ENCODE measurements at regions not wholly inside any gene's neighbourhood (a gene's known extent, or its start where the extent isn't known, plus 50 kb on each side); places are given as distances from the start of the nearest gene placed in this dataset.
"Not testable (repeated sequence)": the region's sequence is repeated elsewhere in the genome, so short reads cannot be mapped to it uniquely, and the experiment has no call there.

DNA sequence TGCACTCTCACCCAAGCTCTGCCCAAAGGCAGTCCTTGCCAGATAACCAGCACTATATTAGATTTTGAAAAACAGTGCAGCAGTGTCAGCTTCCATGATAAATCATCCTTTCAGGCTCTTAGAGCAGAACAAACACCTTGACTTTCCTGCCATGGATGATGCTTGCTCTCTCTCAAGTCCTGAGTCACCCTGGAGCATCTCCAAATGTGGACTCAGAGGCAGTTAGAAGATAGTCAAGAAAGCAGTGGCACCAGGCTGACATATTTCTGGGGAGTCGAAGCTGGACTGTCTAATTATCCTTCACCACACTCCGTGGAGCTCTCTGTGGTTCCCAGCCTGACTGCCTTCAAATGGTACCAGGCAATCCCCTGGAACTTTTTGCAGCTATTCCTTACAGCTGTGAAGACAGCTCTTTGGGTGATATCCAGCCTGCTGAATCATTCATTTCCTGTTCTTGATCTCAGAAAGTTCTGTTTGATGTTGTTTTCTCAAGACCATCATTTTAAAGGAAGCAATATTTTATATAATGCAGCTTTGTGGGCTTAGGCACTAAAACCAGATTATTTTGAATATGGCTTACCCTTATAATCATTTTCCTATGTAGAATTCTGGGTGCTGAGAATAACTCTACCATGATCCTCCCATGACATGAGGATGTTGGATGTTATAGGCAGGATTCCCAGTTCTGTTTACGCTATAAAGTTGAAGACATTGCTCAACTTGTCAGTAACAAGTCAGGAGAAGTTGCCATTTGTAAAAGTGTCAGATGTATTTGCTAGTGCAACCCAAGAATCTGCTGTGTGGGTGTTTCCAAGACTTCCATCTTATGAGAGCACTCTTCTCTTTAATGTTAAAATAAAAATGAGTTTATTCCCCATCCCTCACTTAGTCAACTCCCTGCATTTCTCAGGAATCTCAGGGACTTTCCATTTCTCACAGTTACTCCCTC, 233.8 kb downstream of the C7orf25 start:
- peak; percentile 24 for DNase-seq

DNA sequence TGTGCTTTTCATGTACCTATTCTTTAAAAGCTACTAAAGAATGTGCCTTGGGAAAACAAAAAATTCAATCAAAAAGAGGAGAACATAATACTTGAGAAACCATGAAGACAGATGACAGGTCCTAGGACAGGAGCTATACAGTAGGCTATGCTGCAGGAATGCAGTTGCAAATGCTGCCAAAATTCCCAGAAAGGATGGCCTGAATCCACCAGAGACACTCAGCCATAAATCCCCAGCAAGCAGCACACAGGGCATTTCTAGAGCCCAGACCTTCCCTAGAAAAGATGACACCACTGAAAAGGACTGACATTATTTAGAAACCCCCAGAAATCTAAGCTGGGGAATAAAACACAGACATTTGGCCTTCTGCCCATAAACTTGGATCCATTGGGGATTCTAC, 237.3 kb downstream of the C7orf25 start:
- no peak for DNase-seq

DNA sequence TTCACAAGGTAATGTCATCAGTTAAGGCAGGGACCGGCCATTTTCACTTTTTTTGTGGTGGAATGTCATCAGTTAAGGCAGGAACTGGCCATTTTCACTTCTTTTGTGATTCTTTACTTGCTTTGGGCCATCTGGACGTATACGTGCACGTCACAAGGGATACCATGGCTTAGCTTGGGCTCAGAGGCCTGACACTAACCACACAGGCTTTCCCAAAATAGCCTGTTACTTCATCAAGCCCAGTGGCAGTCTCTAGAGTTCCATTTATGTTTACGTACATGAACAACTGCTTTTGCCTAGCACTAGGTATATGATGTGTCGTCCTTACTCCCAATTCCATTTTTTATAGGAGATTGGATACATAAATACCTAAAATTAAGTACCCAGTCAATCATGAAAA, 237.9 kb downstream of the C7orf25 start:
- no peak for DNase-seq

DNA sequence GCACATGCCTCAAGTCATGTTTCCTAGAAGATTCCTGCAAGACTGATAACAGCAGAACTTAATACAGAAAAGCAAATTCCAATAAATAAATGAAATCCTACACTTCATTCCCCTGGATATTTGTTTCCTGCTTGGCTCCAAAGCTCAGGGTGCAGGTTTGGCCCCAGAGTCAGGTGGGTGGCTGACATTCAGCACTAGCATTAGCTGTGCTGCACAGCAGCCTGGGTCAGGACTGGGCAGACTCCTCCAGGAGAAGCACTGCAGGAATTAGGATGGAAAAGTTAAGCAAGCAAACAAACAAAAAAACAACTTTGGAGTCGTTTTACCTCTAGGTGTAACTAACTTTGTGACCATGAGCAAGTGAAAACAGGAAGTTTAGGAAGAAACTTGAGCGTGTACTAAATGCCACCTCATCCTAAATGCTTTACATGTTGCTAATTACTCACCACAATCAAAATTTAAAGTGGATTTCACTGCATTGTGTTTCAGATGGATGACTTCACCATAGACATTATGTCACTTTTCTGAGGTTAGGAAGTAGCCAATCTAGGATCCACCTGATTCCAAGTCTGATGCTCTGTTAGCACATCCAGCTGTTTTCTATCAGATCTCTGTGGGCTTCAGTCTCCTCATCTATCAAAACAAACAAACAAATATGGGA, 239.4 kb downstream of the C7orf25 start:
- no peak for DNase-seq

DNA sequence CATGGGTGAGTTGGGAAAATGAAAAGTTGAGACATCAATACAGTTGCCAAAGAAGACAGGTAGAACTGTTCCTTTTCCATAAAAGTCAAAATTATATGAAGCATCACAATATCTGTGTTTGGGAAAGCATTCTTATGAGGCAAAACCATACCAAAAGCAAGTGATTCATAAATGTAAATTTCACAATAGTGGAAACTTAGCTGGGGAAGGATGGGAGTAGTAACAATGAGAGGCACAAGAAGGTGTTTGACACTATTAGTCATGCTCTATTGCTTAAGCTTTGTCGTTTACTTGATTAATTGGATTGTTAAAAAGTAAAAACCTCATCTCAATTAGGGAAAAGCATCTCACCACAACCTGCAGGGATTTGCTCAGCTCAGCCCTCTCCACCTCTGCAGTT, 240.2 kb downstream of the C7orf25 start:
- no peak for DNase-seq

DNA sequence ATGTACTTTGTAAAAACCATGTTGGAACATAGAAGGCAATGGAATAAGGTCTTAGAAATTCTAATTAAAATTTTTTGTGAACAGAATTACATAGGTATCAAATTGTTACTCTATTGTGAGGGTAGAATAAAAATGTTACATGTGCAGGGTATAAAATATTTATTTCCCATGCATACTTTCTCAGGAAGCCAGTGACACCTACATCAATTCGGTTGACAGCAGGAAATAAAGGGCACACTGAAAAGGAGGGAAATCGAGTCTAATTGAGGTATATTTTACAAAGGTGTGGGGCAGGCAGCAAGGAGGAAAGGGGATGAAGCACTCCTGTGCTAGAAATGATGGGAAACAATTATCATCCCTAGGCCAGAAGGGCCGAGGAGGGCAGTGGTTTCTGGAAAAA, 244.9 kb downstream of the C7orf25 start:
- no peak for DNase-seq

DNA sequence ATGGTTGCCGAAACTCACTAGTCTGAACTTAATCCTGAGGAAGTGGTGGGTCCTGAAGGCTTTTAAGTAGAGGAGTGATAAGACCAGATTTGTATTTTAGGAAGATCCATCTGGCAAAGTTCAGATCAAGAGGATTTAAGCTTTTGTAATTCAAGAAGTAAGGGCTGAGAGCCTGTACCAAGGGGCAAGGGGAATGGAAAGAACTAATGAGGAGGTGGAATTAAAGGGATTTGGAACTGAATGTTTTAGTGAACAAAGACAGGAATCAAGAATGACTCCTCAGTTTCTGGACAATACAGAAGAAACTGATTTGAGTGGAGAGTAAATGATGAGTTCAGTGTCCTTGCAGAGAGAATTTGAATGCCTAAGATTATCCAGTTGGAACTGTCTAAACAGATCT, 249.0 kb downstream of the C7orf25 start:
- DNase-seq, result no peak

DNA sequence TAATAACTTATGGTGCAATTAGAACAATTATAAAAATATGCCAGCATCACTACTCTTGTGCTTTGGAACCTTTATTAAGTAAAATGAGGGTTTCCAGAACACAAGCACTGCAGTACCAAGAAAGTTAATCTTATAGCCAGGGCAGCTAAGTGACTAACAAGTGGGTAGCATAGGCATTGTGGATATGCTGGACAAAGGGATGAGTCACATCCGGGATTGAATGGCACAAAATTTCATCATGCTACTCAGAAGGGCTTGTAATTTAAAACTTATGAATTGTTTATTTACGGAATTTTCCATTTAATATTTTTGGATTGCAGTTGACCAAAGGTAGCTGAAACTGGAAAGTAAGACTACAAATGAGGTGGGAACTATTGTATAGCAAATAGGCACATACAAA, 250.6 kb downstream of the C7orf25 start:
- no peak for DNase-seq

DNA sequence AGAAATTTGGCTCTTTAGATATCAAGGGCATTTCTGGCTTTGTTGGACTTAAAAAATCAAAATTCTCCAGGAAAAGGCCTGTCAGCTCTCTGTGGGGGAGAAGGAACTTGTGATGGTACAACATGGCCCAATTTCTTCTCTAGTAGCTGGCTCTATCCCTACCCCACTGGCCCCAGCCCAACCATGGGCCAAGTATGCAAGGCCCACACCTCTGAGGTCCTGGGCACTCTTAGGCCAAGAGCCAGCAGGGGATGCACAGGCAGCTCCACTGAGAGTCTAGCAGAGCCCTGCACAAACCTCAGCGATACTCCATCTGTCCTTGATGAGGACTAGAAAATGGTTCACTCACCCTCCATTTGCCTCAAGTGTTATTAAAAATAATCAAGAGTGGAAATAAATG, 261.2 kb downstream of the C7orf25 start:
- no peak for DNase-seq

DNA sequence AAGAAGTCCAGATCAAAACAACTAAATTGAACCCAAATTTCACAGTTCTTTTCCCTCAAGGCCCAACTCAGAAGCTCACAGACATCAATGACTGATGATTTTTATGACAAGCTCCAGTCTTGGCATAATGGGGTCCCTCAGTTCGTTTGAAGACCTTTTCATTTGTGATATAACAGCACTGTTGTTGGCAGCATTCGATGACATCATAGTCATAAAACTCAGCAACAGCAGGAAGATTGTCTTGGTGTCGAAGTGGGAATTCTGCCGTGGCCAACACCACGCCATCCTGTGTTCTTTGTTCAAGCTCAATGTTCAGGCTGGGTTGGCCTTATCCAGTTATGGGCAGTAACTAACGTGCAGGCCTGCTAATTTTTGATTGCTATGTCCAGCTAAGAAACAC, 261.7 kb downstream of the C7orf25 start:
- no peak for DNase-seq

DNA sequence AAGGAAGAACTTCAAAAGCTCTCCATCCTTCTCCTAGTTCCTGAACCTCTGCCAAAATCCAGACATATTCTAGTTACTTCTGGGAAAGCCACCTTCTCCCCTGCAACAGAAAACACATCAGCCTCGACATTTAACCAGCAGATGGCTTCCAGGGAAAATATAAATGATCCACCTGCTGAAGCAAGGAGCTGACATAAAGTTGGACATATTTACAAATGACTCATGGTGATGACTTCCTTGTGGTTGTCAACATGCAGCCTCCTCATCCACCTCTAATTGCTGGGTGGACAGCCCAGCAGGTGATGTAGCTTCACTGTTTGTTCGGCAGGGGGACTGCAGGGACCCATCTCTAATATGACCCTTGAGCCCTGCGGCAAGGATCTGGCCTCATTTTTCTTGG, 266.0 kb downstream of the C7orf25 start:
- DNase-seq, result no peak

DNA sequence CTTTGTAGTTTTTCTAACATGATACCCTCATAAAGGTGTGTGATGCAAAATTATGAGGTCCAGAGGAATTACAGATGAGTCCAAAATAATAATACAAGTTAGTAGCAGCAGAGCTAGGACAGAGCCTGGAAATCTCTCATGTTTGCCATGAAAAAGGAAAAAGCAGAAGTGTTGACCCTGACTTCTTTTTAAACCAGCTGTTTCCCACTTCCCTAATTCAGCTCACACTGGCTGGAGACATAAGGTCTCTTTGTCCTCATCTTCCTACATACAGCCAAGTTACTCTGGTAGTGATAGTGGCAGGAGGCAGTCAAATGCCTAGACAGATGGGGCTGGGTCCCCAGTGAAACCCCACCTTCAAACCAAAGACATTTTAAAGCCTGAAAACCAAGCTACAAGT, 269.2 kb downstream of the C7orf25 start:
- DNase-seq, result no peak

DNA sequence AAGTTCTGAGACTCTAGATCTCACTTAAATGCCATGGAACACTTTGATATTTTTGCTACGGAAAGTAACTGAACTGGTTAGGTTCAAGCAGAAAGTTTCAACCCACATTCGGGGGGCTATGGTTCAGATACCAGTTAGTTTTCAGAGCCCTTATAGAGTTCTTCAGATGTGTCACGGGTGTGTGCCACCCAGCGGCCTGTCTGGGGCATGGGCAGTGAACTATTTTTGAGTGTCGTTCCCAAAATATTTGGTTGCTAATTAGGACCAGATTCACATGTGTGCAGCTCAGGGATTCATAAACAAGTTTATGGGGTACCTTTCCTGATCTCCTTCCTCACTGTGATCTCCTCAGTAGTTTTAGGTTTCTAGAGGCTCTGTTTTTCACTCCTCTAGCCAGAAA, 271.9 kb downstream of the C7orf25 start:
- DNase-seq, result no peak

DNA sequence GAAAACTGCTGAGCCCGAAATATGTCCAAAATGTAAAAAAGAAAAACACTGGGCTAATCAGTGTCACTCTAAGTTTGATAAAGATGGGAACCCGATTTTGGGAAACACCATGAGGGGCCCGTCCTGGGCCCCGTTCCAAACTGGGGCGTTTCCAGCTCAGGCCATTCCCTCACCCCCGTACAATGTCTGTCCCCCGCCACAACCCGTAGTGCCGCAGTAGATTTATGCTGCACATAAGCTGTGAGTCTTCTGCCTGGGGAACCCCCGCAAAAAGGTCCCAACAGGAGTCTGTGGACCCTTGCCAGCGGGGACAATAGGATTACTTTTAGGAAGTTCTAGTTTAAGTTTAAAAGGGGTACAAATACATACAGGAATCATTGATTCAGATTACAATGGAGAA, 275.5 kb downstream of the C7orf25 start:
- DNase-seq, result not testable (repeated sequence)

DNA sequence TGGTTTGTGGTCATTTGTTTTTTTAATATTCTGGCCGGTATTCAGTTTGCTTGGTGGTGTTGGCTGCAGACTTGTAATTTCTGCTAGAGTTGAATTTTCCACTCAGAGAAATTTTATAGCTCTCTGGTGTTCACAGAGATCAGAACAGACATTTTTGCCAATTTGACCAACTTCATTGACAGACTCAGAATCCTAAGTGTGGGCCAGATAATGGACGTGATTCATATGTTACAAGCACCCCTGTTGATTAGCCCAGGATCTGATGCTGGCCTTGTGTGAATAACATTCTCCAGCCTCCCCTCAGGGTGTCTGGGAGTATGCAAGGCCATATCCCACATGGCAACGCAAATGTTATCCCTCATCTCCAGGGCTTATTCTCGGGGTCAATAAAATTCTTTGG, 283.8 kb downstream of the C7orf25 start:
- no peak for DNase-seq

DNA sequence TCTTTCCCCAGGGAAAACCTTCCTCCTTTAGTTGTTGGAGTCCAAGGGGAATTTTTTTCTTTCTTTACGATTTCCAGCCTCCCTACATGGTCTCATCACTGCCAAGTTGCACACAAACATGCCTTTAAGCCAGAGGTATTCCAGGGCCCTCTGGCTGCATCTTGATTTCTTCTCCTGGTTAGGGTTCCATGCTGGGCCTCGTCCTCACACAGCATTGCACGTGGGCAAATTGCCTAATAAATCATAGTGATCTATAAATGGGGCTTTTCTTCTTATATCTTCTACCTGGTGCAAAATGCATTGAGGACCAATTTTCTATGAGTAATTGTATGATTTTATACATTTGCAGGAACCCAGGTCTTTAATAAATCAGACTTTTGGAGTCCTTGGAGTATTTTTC, 284.2 kb downstream of the C7orf25 start:
- DNase-seq, result no peak

DNA sequence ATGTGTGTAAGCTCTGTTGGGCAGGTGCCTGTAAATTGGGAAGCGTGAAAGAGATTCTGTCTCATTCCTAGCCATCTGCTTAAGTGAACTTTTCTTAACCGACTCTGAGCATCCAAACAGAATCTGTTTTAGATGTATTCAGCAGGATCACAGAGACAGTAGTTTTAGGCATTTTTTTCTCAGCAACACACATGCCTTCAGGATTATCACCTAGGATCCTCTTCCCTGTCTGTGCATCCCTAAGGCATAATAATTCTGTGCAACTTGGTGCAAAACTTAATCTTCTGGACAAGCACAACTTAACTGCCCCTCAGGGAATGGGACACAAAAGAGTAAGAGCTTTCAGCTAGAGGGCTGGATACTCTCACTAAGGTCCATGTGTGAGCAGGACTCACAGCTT, 284.8 kb downstream of the C7orf25 start:
- no peak for DNase-seq

DNA sequence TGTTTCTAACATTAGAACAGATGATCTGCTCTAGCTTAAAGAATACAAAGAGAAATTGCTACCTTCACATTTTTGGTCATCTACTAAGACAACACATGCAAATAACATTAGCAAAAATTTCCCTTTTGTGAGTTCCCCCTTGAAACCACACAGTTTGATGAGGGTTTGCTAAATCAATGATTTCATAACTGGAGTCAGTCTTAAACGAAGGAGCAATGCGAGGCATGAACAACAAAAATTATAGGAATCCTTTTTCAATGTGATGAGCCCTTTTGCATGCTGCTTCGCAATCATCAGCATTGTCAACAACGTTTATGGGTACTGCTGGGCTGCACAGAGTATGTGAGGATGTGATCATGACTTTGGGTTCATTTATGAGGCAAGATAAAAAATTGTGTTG, 286.4 kb downstream of the C7orf25 start:
- no peak for DNase-seq

DNA sequence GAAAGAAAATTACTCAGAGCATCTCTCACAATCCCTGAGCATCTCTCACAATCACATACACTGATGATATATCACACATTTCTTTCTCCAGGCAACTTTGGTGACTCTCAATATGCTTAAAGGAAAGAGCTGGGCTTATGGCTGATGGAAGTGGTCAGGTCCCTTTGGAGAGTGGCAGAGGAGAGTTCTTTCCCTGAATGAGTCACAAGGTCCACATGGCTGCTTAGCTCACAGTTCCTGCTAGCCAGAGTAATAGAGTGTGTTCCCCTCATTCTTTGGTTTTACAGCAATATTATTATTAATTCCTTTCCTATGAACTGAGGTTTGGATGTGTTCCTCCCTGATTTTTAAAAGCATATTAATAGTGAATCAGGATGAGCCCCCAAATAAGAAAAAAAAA, 287.4 kb downstream of the C7orf25 start:
- no peak for DNase-seq

DNA sequence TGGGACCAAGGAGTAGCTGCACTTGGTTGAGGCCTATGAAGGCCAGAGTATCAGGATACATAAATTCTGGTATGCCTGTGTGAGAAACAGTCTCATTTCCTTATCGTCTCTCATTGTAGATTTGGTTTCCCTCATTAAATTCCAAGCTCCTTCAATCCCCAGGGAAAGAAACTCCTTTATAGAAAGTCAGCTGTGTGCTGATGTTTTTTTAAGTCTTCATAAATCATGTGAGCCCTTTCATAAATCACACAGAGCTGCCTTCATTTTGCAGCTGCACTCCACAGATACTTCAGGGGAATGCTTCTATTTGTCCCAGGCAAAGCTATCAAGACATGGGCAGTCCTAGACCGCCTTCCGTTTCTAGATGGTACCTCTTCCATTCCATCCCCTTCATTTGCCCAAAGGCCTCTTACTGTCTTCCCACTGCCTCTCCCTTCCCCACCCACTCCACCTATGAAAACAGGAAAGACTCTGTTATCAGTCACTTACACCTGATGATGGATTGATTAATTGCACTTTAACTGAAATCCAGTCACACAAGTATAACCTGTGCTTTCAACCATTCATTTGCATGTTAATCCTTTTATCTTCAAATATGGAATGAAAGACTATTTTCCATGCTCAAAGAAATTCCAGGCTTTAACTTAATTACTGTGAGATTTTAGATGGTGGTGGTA, 290.2 kb downstream of the C7orf25 start:
- DNase-seq, result peak; percentile 28

DNA sequence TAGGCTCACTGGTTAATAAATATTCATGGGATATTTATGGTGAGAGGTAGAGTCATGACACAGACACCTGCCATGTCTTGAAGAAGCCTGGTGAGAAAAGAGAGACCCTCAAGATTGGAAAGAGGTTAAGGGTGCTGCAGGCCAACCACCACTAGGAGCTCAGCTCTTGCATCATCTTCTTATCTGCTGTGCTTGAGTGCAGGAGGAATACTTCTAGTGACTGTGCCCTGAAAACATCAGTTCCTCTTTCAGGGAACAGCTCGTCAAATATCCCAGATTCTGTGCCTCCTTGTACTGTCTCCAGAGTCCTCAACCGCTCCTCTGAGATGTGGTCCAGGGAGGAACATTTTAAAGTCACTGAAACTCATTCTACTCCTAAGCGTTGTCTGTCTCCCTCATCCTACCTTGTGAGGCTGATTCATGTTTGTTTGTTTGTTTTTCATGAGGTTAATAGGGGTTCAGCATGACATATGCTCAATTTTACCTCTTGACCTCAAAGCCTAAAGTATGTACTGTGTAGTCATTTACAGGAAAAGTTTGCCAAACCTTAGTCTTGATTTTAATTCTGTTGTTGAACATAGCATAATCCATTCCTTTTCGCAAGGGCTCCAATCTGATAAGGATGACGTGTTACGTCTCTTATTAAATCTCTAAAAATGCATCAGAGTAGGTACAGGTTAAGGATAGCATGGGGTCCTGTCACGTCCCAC, 293.1 kb downstream of the C7orf25 start:
- no peak for DNase-seq

DNA sequence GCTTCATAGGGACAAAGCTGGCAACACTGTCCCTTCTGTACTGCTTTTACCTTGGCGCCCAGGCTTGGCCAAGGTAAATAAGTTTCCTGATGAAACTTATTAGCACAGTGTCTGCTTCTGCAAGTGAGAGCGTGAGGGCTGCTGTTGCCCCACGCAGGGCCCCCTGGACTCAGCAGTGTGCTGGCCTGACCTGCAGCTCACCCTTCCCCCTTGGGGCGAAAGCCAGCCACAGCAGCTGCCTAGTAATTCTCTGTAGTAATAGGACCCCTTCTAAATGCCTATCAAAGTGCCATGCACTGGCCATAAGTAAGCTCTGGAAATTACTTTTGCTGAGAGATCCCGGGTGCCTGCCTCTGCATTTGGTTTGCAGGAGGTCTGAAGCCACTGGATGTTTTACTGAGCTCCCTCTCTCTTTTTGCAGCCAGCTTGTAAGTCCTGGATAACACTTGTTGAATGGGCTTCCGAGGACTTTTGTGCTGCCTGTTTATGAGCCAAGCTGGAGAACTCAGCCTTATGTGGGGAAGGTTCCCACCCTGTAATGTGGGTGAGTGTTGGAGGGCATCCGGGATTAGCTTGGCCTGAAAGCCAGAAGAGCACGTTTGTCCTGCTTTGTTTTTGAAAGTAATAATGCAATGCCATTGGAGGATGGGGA, 293.9 kb downstream of the C7orf25 start:
- peak; percentile 15 for DNase-seq
